Brain microvascular endothelial cell (primary cell): ENCODE measurements at regions not wholly inside any gene's neighbourhood (a gene's known extent, or its start where the extent isn't known, plus 50 kb on each side); places are given as distances from the start of the nearest gene placed in this dataset.

Source experiments
- DNase-seq: peaks from one replicate; pipeline ENCODE4 v3.0.0-alpha.2; 2020
- H3K27ac ChIP-seq: fragments of 250-450 bp; sonication (Bioruptor Pico); 2 replicates; pipeline ENCODE4 v1.5.1; 2020; ENCODE audit warnings: mild to moderate bottlenecking, moderate library complexity
- H3K27me3 ChIP-seq: fragments of 250-450 bp; sonication (Bioruptor Pico); replicated peaks from 2 replicates; pipeline ENCODE4 v1.5.1; 2020; ENCODE audit warnings: mild to moderate bottlenecking
- H3K36me3 ChIP-seq: fragments of 250-450 bp; sonication (Bioruptor Pico); replicated peaks from 2 replicates; pipeline ENCODE4 v1.5.1; 2020; ENCODE audit warnings: mild to moderate bottlenecking
- H3K4me3 ChIP-seq: 2 replicates; pipeline ENCODE4 v1.5.1; 2011; ENCODE audit warnings: low read depth, mild to moderate bottlenecking, control low read depth, low read length, moderate library complexity
- CTCF ChIP-seq: IDR thresholded peaks from 2 replicates; pipeline ENCODE4 v1.5.1; 2011; ENCODE audit warnings: low read depth, mild to moderate bottlenecking, moderate library complexity, low read length, control low read depth, inconsistent platforms; ENCODE audit errors: missing control alignments
- in situ Hi-C: cut with HindIII; loops from 2 replicates; pipeline ENCODE4 v1.10.0; 2017; ENCODE audit warnings: low sequenced_read_pairs, low pct_ligation_motif_present

- no peaks in the 10 kb centered on the region for H3K36me3 ChIP-seq
- TF ChIP-seq CTCF, result no peak
These were observed 526.0 kb downstream of the TLL1 start for GRCh38 chr4:166399021-166399420.

GRCh38 chr4:166400270-166400894 is 527.3 kb downstream of the TLL1 start:
- Histone ChIP-seq H3K27me3 (no peaks in the 10 kb centered on the region), H3K36me3 (no peaks in the 10 kb centered on the region), H3K27ac (no peak overlapping the region), H3K4me3 (no peak overlapping the region)
- in situ Hi-C loops, result no loop called here
- TF ChIP-seq CTCF, result no peak
- no peak for DNase-seq

More at GRCh38 chr4:166399021-166399420, 526.0 kb downstream of the TLL1 start:
- in situ Hi-C loops, result no loop called here
- H3K27ac ChIP-seq, result no peak overlapping the region
- no peak for DNase-seq
- H3K4me3 ChIP-seq, result no peak overlapping the region
- H3K27me3 ChIP-seq, result no peaks in the 10 kb centered on the region

GRCh38 chr4:166413356-166413755 is 540.3 kb downstream of the TLL1 start:
- no peak for TF ChIP-seq CTCF
- DNase-seq, result no peak
- H3K27ac ChIP-seq, result no peak overlapping the region
- H3K36me3 ChIP-seq, result no peaks in the 10 kb centered on the region
- H3K4me3 ChIP-seq, result no peak overlapping the region
- in situ Hi-C loops, result no loop called here
- no peaks in the 10 kb centered on the region for H3K27me3 ChIP-seq

- H3K4me3 ChIP-seq, result no peak overlapping the region
These were observed 541.4 kb downstream of the TLL1 start for GRCh38 chr4:166414431-166414830.

GRCh38 chr4:166415749-166416148 is 542.7 kb downstream of the TLL1 start:
- Histone ChIP-seq H3K36me3 (no peaks in the 10 kb centered on the region), H3K27ac (no peak overlapping the region), H3K27me3 (no peaks in the 10 kb centered on the region), H3K4me3 (no peak overlapping the region)
- in situ Hi-C loops, result no loop called here
- no peak for TF ChIP-seq CTCF
- DNase-seq, result no peak

More at GRCh38 chr4:166414431-166414830, 541.4 kb downstream of the TLL1 start:
- no peaks in the 10 kb centered on the region for H3K36me3 ChIP-seq
- in situ Hi-C loops, result no loop called here
- TF ChIP-seq CTCF, result no peak
- DNase-seq, result no peak
- H3K27me3 ChIP-seq, result no peaks in the 10 kb centered on the region
- no peak overlapping the region for H3K27ac ChIP-seq
